Epithelial cell of proximal tubule (primary cell): ENCODE measurements at regions not wholly inside any gene's neighbourhood (a gene's known extent, or its start where the extent isn't known, plus 50 kb on each side); places are given as distances from the start of the nearest gene placed in this dataset.
"Not testable (repeated sequence)": the region's sequence is repeated elsewhere in the genome, so short reads cannot be mapped to it uniquely, and the experiment has no call there.

Source experiments
- DNase-seq: peaks from one replicate; pipeline ENCODE4 v3.0.0-alpha.2; 2011; ENCODE audit warnings: low read depth
- H3K4me3 ChIP-seq: 2 replicates; pipeline ENCODE4 v1.5.1; 2011; ENCODE audit warnings: low read depth, mild to moderate bottlenecking, low read length
- CTCF ChIP-seq: conservative IDR thresholded peaks from 2 replicates; pipeline ENCODE4 v1.5.1; 2012; ENCODE audit warnings: low read depth, mild to moderate bottlenecking, low read length

- H3K4me3 ChIP-seq: no peak overlapping the region
- no peak for DNase-seq
- no peak for TF ChIP-seq CTCF
These were observed 111.2 kb upstream of the PPM1J start for GRCh38 chr1:112826217-112826944.

GRCh38 chr1:112825563-112826216 lies 110.6 kb upstream of the PPM1J start:
- not testable (repeated sequence) for DNase-seq, H3K4me3 ChIP-seq

DNA sequence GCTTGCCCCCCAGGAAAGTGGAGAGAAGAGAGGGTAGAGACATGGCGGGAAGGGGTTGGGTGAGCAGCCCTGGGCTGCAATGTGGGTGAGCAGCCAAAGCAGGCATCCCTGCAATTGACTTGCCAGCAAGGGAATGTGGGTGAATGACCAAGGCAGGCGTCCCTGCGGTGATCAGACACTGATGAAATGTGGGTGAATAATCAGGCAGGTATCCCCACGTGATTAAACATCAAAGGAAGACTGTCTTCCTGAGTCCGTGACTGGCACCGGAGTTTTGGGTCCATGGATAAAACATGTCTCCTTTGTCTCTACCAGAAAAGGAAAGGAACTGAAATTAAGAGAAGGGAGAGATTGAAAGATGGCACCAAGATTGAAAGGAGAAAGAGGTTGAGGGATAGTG lies 109.9 kb upstream of the PPM1J start:
- not testable (repeated sequence) for H3K4me3 ChIP-seq, DNase-seq

GRCh38 chr1:112821307-112822063 lies 106.4 kb upstream of the PPM1J start:
- H3K4me3 ChIP-seq, DNase-seq: not testable (repeated sequence)

- DNase-seq: no peak
- TF ChIP-seq CTCF: no peak
These were observed 104.0 kb upstream of the PPM1J start for GRCh38 chr1:112818990-112819689.

DNA sequence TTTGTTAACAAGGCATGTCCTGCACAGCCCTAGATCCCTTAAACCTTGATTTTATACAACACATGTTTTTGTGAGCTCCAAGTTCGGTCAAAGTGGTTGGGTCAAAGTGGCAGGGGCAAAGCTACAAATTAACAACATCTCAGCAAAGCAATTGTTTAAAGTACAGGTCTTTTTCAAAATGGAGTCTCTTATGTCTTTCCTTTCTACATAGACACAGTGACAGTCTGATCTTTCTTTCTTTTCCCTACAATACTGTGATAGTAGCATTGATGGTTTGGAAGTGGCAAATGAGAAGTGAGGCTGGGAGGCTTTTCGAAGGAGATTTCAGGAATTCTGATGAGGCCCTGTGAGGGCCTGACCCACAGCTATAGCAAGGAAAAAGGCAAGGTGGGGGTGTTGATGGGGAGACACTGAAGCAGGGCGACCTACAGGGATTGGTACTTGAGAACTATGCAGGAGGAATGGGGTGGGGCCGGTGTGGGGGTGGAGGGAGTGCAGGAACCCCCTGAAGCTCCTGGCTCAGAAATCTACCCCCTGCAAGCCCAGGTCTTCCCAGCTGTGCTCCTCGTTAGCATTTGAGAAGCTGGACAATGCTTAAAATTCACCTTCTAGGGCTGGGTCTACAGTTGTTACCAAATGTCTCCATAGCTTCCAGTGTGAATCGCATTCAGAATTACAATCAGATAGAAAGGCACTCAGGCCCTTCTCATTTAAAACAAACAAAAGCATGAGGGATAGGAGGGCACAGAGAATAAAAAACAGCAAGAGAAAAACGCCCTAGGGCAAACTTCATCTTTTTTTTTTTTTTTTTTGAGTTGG lies 102.6 kb upstream of the PPM1J start:
- no peak for DNase-seq
- no peak overlapping the region for H3K4me3 ChIP-seq
- no peak for TF ChIP-seq CTCF

More at GRCh38 chr1:112818990-112819689, 104.0 kb upstream of the PPM1J start:
- H3K4me3 ChIP-seq: no peak overlapping the region

GRCh38 chr1:112815376-112815775 lies 100.2 kb upstream of the PPM1J start:
- TF ChIP-seq CTCF: no peak
- DNase-seq: no peak
- H3K4me3 ChIP-seq: no peak overlapping the region

DNA sequence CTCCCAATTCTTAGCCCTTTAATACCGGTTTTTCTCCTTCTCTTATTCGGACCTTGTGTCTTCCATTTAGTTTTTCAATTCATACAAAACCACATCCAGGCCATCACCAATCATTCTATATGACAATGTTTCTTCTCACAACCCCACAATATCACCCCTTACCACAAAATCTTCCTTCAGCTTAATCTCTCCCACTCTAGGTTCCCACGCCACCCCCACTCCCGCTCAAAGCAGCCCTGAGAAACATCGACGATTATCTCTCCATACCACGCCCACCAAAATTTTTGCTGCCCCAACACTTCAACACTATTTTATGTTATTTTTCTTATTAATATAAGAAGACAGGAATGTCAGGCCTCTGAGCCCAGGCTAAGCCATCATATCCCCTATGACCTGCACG lies 99.5 kb upstream of the PPM1J start:
- H3K4me3 ChIP-seq, DNase-seq: not testable (repeated sequence)
